ENCODE measurements at regions not wholly inside any gene's neighbourhood (a gene's known extent, or its start where the extent isn't known, plus 50 kb on each side); places are given as distances from the start of the nearest gene placed in this dataset.
"Not testable (repeated sequence)": the region's sequence is repeated elsewhere in the genome, so short reads cannot be mapped to it uniquely, and the experiment has no call there.

- no peak for DNase-seq (ENCODE audit: low spot score)
These were observed 1351.6 kb downstream of the AMY1C start for GRCh38 chr1:105101261-105101660.

- no peak for DNase-seq (ENCODE audit: low spot score)
These were observed 1352.7 kb downstream of the AMY1C start for GRCh38 chr1:105102371-105102770.

GRCh38 chr1:105122041-105122440 lies 1372.3 kb downstream of the AMY1C start:
- DNase-seq (ENCODE audit: low spot score) = no peak

GRCh38 chr1:105137543-105138457 lies 1388.1 kb downstream of the AMY1C start:
- peak; percentile 46 for DNase-seq (ENCODE audit: low spot score)

- peak; percentile 28 for DNase-seq (ENCODE audit: low spot score)
These were observed 1388.8 kb downstream of the AMY1C start for GRCh38 chr1:105138458-105138893.

- no peak for DNase-seq (ENCODE audit: low spot score)
These were observed 1423.1 kb downstream of the AMY1C start for GRCh38 chr1:105172788-105173187.

GRCh38 chr1:105180789-105181188 lies 1431.1 kb downstream of the AMY1C start:
- no peak for DNase-seq (ENCODE audit: low spot score)

- DNase-seq (ENCODE audit: low spot score) = no peak
These were observed 1455.2 kb downstream of the AMY1C start for GRCh38 chr1:105204836-105205371.

- DNase-seq (ENCODE audit: low spot score) = no peak
These were observed 1458.9 kb downstream of the AMY1C start for GRCh38 chr1:105208581-105208980.

- no peak for DNase-seq (ENCODE audit: low spot score)
These were observed 1461.0 kb downstream of the AMY1C start for GRCh38 chr1:105210747-105211146.

GRCh38 chr1:105231378-105231777 lies 1481.7 kb downstream of the AMY1C start:
- DNase-seq (ENCODE audit: low spot score) = no peak

GRCh38 chr1:105243411-105243810 lies 1493.7 kb downstream of the AMY1C start:
- no peak for DNase-seq (ENCODE audit: low spot score)

GRCh38 chr1:105243969-105244368 lies 1494.3 kb downstream of the AMY1C start:
- no peak for DNase-seq (ENCODE audit: low spot score)

- DNase-seq (ENCODE audit: low spot score) = no peak
These were observed 1505.2 kb downstream of the AMY1C start for GRCh38 chr1:105254906-105255305.

GRCh38 chr1:105260001-105260400 lies 1510.3 kb downstream of the AMY1C start:
- no peak for DNase-seq (ENCODE audit: low spot score)

- DNase-seq (ENCODE audit: low spot score) = no peak
These were observed 1521.3 kb downstream of the AMY1C start for GRCh38 chr1:105270966-105271365.

- not testable (repeated sequence) for DNase-seq (ENCODE audit: low spot score)
These were observed 1522.7 kb downstream of the AMY1C start for GRCh38 chr1:105272376-105272775.

- no peak for DNase-seq (ENCODE audit: low spot score)
These were observed 1545.1 kb downstream of the AMY1C start for GRCh38 chr1:105294838-105295237.

- no peak for DNase-seq (ENCODE audit: low spot score)
These were observed 1560.4 kb downstream of the AMY1C start for GRCh38 chr1:105310063-105310462.

- no peak for DNase-seq (ENCODE audit: low spot score)
These were observed 1568.3 kb downstream of the AMY1C start for GRCh38 chr1:105317976-105318375.

- no peak for DNase-seq (ENCODE audit: low spot score)
These were observed 1577.2 kb downstream of the AMY1C start for GRCh38 chr1:105326886-105327285.

GRCh38 chr1:105337420-105337819 lies 1587.7 kb downstream of the AMY1C start:
- DNase-seq (ENCODE audit: low spot score) = no peak

GRCh38 chr1:105343317-105343716 lies 1593.6 kb downstream of the AMY1C start:
- no peak for DNase-seq (ENCODE audit: low spot score)
